Ecto neural progenitor cell (in vitro differentiated cells): ENCODE measurements at regions not wholly inside any gene's neighbourhood (a gene's known extent, or its start where the extent isn't known, plus 50 kb on each side); places are given as distances from the start of the nearest gene placed in this dataset.

ENCODE experiments used
- DNase-seq: peaks from one replicate; pipeline ENCODE4 v3.0.0-alpha.2; 2018; ENCODE audit warnings: low spot score

DNA sequence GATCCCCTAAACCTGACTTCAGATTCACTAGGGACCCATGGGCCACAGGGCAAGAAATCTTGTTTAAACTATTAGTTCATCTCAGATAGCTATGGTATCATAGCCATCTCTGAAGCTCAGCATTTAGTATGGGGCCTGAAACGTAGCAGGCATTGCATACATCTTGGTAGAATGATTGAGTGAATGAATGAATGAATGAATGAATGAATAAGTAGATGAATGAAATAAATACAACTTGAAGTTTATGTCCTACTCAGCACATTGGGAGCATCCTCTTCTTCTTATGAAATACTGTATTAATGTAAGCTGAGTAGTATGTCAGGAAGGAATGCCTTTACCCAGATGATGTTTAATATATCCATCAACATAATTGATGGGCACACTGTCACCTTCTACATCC lies 175.4 kb upstream of the EEA1 start:
- DNase-seq = no peak

- DNase-seq = no peak
These were observed 177.8 kb upstream of the EEA1 start for GRCh38 chr12:93106910-93107309.

- no peak for DNase-seq
These were observed 178.6 kb upstream of the EEA1 start for GRCh38 chr12:93107514-93108312.

- DNase-seq = no peak
These were observed 179.9 kb upstream of the EEA1 start for GRCh38 chr12:93108985-93109384.

DNA sequence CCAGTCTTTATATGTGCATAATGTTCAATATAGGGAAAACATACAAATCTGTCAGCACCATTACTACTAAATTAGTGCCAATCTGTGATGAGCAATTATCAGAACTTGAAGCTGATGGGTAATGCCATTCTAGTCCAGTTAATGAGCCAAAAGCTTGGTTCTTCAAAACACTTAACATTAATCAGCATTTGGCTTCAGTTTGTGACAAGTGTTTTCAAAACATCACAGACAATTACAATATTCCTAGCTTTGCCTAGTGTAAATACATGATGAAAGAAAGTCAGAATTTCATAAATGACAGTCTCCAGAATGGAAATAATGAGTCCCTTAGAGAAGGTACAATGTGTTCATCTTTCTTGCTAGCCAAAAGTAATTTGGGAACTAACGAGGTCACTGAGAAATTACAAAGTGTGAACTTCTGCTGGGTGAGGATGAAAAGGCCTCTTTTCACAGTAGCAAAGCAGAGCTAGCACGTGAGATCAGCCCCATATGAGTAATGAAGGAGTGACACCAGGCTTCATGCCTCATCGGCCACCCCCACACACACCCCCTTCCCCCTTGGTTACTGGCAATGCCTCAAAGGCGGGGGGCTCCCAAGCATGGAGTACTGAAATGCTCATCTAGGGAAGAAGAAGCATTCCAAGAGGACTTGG lies 180.6 kb upstream of the EEA1 start:
- no peak for DNase-seq

GRCh38 chr12:93111773-93112172 lies 182.7 kb upstream of the EEA1 start:
- DNase-seq = no peak

GRCh38 chr12:93113317-93114006 lies 184.4 kb upstream of the EEA1 start:
- DNase-seq = no peak

DNA sequence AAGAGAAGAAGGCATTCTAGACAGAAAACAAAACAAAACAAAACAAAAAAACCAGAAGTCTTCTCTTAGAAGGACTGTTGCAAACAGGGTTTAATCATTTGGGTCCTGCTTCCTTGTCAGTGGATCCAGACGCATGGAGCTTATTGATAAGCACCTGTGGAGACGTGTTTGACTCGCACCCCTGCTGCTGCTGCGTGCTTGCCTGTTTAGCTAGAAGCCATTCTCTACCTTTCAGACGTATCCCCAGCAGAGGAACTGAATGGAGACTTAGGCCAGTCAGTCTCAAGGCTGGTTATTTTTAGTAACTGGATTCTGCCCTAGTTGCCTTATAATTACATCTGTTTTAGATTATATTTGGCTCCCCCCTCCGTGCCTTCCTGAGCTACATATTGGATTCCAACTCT lies 186.1 kb upstream of the EEA1 start:
- DNase-seq = no peak

DNA sequence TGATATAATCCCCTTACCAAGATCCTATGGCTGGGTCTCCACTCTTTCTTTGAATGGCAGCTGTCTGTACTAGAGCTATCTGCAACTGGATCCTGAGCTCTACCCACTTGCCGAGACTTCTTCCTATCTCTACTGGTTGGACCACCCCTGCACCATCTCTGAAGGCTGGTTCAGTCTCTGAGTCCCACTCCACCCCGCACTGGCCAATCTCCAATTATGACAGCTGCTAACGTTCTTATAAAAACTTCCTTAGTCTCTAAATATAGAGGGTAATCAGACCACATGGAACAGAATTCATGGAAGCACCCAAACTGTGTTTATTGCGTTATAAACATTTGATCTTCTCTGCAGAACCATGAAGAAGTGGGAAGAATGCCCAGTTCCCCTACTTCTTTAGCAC lies 186.6 kb upstream of the EEA1 start:
- DNase-seq = no peak

GRCh38 chr12:93116632-93117031 lies 187.5 kb upstream of the EEA1 start:
- DNase-seq = no peak

DNA sequence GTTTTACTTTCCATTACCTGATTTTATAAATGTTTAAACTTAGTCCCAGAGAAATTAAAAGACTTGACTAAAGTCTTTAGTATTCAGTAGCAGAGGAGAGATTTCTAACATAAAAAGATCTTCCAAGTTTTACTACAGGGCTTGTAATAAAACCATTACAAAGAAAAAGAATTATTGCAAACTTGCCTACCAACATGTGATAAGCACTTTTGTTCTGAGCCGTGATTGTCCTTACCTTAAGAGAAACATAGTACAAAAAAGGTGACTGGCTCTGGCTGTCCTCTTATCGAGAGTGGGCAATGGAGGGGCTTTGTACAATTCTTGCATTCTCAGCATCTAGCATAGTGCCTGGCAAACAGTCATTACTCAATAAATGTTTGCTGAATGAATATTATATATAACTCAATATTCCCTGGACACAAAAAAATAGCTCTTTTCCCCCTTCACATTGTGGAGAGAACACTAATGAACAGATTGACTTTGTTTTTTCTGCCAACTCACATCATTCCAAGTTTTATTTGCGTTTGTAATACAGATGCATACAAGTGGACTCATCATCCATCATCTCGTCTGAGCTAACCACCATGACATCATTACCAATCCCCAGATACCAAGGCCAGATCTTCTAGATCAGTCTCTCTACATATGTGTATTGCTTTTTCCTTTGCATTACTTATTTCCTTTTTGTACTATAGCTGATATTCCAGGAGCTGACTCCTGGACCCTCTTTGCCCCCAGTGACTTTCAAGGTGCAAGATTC lies 192.8 kb upstream of the EEA1 start:
- DNase-seq = no peak

- no peak for DNase-seq
These were observed 193.5 kb upstream of the EEA1 start for GRCh38 chr12:93122569-93123091.

DNA sequence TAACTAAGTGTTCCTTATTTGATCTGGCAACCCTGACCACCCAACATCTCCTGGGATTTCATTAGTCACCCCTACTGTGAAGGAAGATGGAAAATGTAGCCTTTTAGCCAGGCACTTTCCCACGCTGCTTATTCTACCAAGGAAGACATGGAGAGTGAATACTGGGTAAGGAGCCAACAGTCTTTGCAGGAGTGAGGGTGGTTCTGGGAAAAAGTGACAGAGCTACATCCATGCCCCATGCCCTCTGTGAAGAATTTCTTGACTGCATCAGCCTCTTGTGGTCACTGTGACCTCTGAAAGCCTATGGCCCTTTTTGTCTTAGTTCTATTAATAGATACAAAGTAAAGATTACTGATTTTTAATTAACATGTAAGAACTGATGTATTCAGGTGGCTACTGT lies 196.0 kb upstream of the EEA1 start:
- no peak for DNase-seq

- no peak for DNase-seq
These were observed 197.0 kb upstream of the EEA1 start for GRCh38 chr12:93126069-93126474.

GRCh38 chr12:93127107-93127560 lies 198.0 kb upstream of the EEA1 start:
- DNase-seq = no peak

DNA sequence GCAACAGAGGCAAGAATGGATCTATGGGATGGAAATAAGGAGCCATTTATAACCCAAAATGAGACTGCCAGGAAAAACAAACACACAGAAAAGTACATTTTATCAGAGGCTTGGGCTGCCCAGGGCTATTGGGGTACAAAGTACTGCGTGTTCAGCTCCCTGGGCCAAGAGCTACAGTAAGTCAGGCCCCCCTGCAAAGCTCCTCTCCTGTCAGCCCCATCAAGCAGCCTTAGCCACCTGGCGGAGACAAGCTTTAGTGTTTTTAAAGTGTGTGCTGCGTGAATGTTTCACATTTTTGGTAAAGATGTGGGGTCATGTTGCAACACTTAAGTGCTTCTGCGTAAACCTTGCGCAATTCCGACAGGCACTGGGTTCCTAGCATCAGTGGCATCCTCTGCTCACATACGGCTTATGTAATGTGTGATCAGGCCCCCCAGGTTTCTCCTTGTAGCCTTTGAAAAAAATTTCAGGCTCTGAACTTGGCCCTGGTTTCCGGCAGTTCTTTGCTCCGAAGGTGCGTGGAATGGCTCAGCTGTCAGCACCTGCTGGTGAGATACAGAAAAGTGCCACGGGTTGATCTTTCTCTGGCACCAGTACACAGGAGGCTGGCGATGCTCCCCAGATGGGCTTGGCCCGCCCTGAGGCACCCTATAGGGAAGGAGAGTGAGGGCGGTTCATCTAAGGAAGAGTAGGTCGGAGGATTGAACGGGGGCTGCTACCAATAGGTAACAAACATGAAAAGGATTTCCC lies 198.7 kb upstream of the EEA1 start:
- DNase-seq = no peak

GRCh38 chr12:93128332-93128707 lies 199.2 kb upstream of the EEA1 start:
- DNase-seq = no peak

- no peak for DNase-seq
These were observed 201.4 kb upstream of the EEA1 start for GRCh38 chr12:93130366-93131054.

- DNase-seq = no peak
These were observed 204.3 kb upstream of the EEA1 start for GRCh38 chr12:93133361-93133760.

- no peak for DNase-seq
These were observed 205.2 kb upstream of the EEA1 start for GRCh38 chr12:93134175-93134890.
